GM12878 (cell line): ENCODE measurements at regions not wholly inside any gene's neighbourhood (a gene's known extent, or its start where the extent isn't known, plus 50 kb on each side); places are given as distances from the start of the nearest gene placed in this dataset.

Experiments
- ATAC-seq: fragments of 200-7000 bp; cut with Tn5 transposase; 3 replicates; pipeline ENCODE4 v1.9.1; 2020; ENCODE audit warnings: mild to moderate bottlenecking, moderate library complexity
- BruUV-seq: library from RNA; stranded (reverse); fragments of 400-500 nt; replicated peaks from 2 replicates; lab custom pipeline; 2021; lab: Mats Ljungman, UMichigan
- CTCF ChIA-PET: fragments of 300-600 bp; sonication (Branson Sonifier 250); formaldehyde crosslinking; extraction: SDS; loops from one replicate; lab custom pipeline; 2021; ENCODE audit warnings: inconsistent platforms; lab: Yijun Ruan, JAX
- POLR2A ChIA-PET: fragments of 350-600 bp; formaldehyde crosslinking; extraction: SDS; loops from one replicate; lab custom pipeline; 2021; ENCODE audit warnings: inconsistent platforms; lab: Charles Lee
- RAD21 ChIA-PET: fragments of 300-600 bp; sonication (Branson Sonifier 250); formaldehyde crosslinking; loops from one replicate; lab custom pipeline; 2023; ENCODE audit warnings: antibody characterized with exemption; ENCODE audit not compliant: unreplicated experiment; lab: Charles Lee
- SMC1A ChIA-PET: fragments of 300-600 bp; sonication (Branson Sonifier 250); formaldehyde crosslinking; loops from one replicate; lab custom pipeline; 2023; ENCODE audit not compliant: unreplicated experiment, uncharacterized antibody; lab: Charles Lee
- DNase-seq: peaks from one replicate; pipeline ENCODE4 v3.0.0-alpha.2; 2011; ENCODE audit warnings: low read depth, low spot score
- FAIRE-seq: peaks from 3 replicates; lab custom pipeline; 2011; peaks lifted over from hg19 to GRCh38; lab: Jason Lieb, UNC
- H2AFZ ChIP-seq: 2 replicates; pipeline ENCODE4 v1.6.0; 2011; ENCODE audit warnings: low read depth, low read length, control low read depth; ENCODE audit not compliant: control insufficient read depth
- H3K27ac ChIP-seq: 2 replicates; pipeline ENCODE4 v1.5.1; 2011; ENCODE audit warnings: control low read depth; ENCODE audit not compliant: control insufficient read depth, insufficient read depth
- H3K27me3 ChIP-seq, 2 experiments: replicated peaks in 1 of 2; 2 replicates each; pipeline versions ENCODE4 v1.6.0 to v1.6.1; 2011; ENCODE audit warnings: low read length in 1 of 2; ENCODE audit not compliant: control insufficient read depth in 2 of 2, insufficient read depth in 2 of 2
- H3K36me3 ChIP-seq, 2 experiments: 2 replicates each; pipeline ENCODE4 v1.5.1; 2011; ENCODE audit warnings: low read length in 1 of 2; ENCODE audit not compliant: control insufficient read depth in 2 of 2, insufficient read depth in 2 of 2
- H3K4me1 ChIP-seq: 2 replicates; pipeline ENCODE4 v1.6.1; 2011; ENCODE audit warnings: mild to moderate bottlenecking, low read length, moderate library complexity, mixed read lengths; ENCODE audit not compliant: control insufficient read depth, insufficient read depth
- H3K4me2 ChIP-seq: 2 replicates; pipeline ENCODE4 v1.6.0; 2011; ENCODE audit warnings: control low read depth; ENCODE audit not compliant: control insufficient read depth, insufficient read depth
- H3K4me3 ChIP-seq: fragments of 200-600 bp; sonication (generic); 2 replicates; pipeline ENCODE4 v1.5.1; 2016
- H3K79me2 ChIP-seq: 2 replicates; pipeline ENCODE4 v1.6.0; 2011; ENCODE audit warnings: low read length; ENCODE audit not compliant: control insufficient read depth, insufficient read depth
- H3K9ac ChIP-seq: 2 replicates; pipeline ENCODE4 v1.8.0; 2011; ENCODE audit warnings: low read length, control low read depth, mixed read lengths; ENCODE audit not compliant: control insufficient read depth, insufficient read depth
- H3K9me3 ChIP-seq: replicated peaks from 3 replicates; pipeline ENCODE4 v1.5.1; 2011; ENCODE audit warnings: mild to moderate bottlenecking, low read length; ENCODE audit not compliant: control insufficient read depth, insufficient read depth
- H4K20me1 ChIP-seq: 2 replicates; pipeline ENCODE4 v1.6.0; 2011; ENCODE audit not compliant: control insufficient read depth, insufficient read depth
- ASH2L ChIP-seq: fragments of 300-600, 200-600 bp; sonication (generic); IDR thresholded peaks from 2 replicates; pipeline ENCODE4 v1.6.1; 2017; ENCODE audit warnings: low read depth, mild to moderate bottlenecking, borderline replicate concordance
- BCL11A ChIP-seq: IDR thresholded peaks from 2 replicates; pipeline ENCODE4 v1.6.1; 2011; ENCODE audit warnings: low read depth, low read length
- CHD4 ChIP-seq: fragments of 200-600 bp; sonication (generic); IDR thresholded peaks from 2 replicates; pipeline ENCODE4 v1.6.1; 2016; ENCODE audit warnings: mild to moderate bottlenecking
- CREM ChIP-seq: IDR thresholded peaks from 2 replicates; pipeline ENCODE4 v1.6.1; 2014; ENCODE audit warnings: antibody characterized with exemption, low read depth
- EGR1 ChIP-seq, 2 experiments: IDR thresholded peaks; 1 replicate in 1 of 2; 2 replicates in 1 of 2; pipeline ENCODE4 v1.6.1; 2011 to 2012; ENCODE audit warnings: low read depth in 2 of 2, low read length in 2 of 2, borderline replicate concordance in 1 of 2, mild to moderate bottlenecking in 1 of 2, moderate library complexity in 1 of 2
- IRF4 ChIP-seq: IDR thresholded peaks from 2 replicates; pipeline ENCODE4 v1.6.1; 2011; ENCODE audit warnings: low read depth, low read length
- KLF5 ChIP-seq: fragments of 450-650 bp; IDR thresholded peaks from 2 replicates; pipeline ENCODE4 v1.6.1; 2014; ENCODE audit warnings: mild to moderate bottlenecking; ENCODE audit not compliant: partially characterized antibody
- MEF2B ChIP-seq: fragments of 450-650 bp; IDR thresholded peaks from 2 replicates; pipeline ENCODE4 v1.6.1; 2018; ENCODE audit warnings: mild to moderate bottlenecking, moderate library complexity; ENCODE audit not compliant: partially characterized antibody, poor library complexity, severe bottlenecking
- NBN ChIP-seq: fragments of 450-650 bp; IDR thresholded peaks from 2 replicates; pipeline ENCODE4 v1.6.1; 2016
- NR2F1 ChIP-seq: fragments of 450-650 bp; conservative IDR thresholded peaks from 2 replicates; pipeline ENCODE4 v1.6.1; 2017; ENCODE audit warnings: mild to moderate bottlenecking
- PBX3 ChIP-seq: IDR thresholded peaks from 2 replicates; pipeline ENCODE4 v1.6.1; 2011; ENCODE audit warnings: mild to moderate bottlenecking, low read depth, low read length, moderate library complexity; ENCODE audit not compliant: insufficient replicate concordance
- RAD51 ChIP-seq: fragments of 450-650 bp; IDR thresholded peaks from 2 replicates; pipeline ENCODE4 v1.6.1; 2016; ENCODE audit warnings: moderate library complexity, mild to moderate bottlenecking, inconsistent platforms
- ZBED1 ChIP-seq: IDR thresholded peaks from 2 replicates; pipeline ENCODE4 v1.6.1; 2016; ENCODE audit warnings: borderline replicate concordance
- WGBS: methylation state at CpG from one replicate; pipeline ENCODE4 v1.1.6; 2016; ENCODE audit warnings: low lambda C conversion rate; ENCODE audit not compliant: insufficient replicate concordance, insufficient coverage; ENCODE audit errors: missing lambda C conversion rate; 5-methylcytosine and 5-hydroxymethylcytosine counted together
- in situ Hi-C: fragments of 300-500 bp; cut with MboI; formaldehyde crosslinking; loops from 9 replicates; pipeline ENCODE4 v1.14.3; 2018; ENCODE audit warnings: mixed read lengths
- intact Hi-C: fragments of 100-400 bp; cut with micrococcal nuclease; formaldehyde crosslinking; loops from one replicate; pipeline ENCODE4 v1.14.2; 2022; ENCODE audit not compliant: unreplicated experiment
- TF ChIP-seq, protein P1 (sequence below): IDR thresholded peaks from 2 replicates; pipeline ENCODE4 v1.6.1; 2011; ENCODE audit warnings: borderline replicate concordance, low read depth, mild to moderate bottlenecking, moderate library complexity, low read length; ENCODE audit not compliant: insufficient read depth, poor library complexity, severe bottlenecking
- TF ChIP-seq, protein P2 (sequence below): IDR thresholded peaks from 2 replicates; pipeline ENCODE4 v1.6.1; 2011; ENCODE audit warnings: low read depth, mild to moderate bottlenecking, low read length, moderate library complexity, borderline replicate concordance; ENCODE audit errors: extremely low read depth

DNA sequence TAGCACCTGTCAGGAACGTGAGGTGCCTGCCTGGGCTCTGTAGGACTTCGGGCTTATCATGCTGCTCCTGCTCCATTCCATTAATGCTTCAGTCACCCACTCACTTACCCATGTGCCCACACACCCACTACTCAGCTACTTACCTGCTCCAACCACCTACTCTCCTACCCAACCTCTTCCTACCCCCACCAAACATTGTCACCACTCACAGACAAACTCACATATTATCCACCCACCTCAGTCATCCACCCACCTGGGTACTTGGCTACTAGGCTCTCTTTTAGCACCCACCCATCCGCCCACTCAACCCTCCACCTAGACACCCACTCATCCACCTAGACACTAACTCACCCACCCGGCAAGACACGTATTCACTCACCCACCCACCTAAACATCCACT, 724.7 kb upstream of the RAB6C start:
- RAD21 ChIA-PET = no interaction called here
- Histone ChIP-seq H3K9me3 (peaks cover 2% of the 10 kb centered on the region; the same call in 2 of the 3 replicates), H3K4me3 (no peak overlapping the region), H3K79me2 (no peaks in the 10 kb centered on the region), H3K9ac (no peak overlapping the region), H4K20me1 (no peaks in the 10 kb centered on the region), H3K4me2 (no peak overlapping the region), H3K4me1 (no peaks in the 10 kb centered on the region), H3K27me3 (no peaks in the 10 kb centered on the region), H2AFZ (no peak overlapping the region), H3K36me3 (no peaks in the 10 kb centered on the region), H3K27ac (no peak overlapping the region)
- 25% methylated on average over 5 of the region's 5 CpGs for WGBS
- no peak for TF ChIP-seq CHD4
- TF ChIP-seq MEF2B = no peak
- TF ChIP-seq CREM = no peak
- TF ChIP-seq NBN = no peak
- TF ChIP-seq EGR1 (IDR thresholded peaks at IDR 0.05; ENCODE audit: borderline replicate concordance in 1 of 2, low read depth in 2 of 2, low read length in 2 of 2) = no peak
- no TSS peak for BruUV-seq
- intact Hi-C loops = no loop called here
- FAIRE-seq (no peak), ATAC-seq (no peak), DNase-seq (no peak)
- in situ Hi-C loops = no loop called here
- SMC1A ChIA-PET = no interaction called here
- CTCF ChIA-PET = no interaction called here
- POLR2A ChIA-PET = no interaction called here

GRCh38 chr2:129255610-129256313, 723.7 kb upstream of the RAB6C start:
- H3K27me3 ChIP-seq = no peaks in the 10 kb centered on the region
- ChIA-PET SMC1A (no interaction called here), CTCF (no interaction called here), POLR2A (no interaction called here), RAD21 (interaction anchor here (0.6 kb wide), 1 partner anchor 105 kb away, joined by 4 read pairs; no protein-coding TSS in a partner anchor)
- H3K4me3 ChIP-seq = no peak overlapping the region
- peaks cover 2% of the 10 kb centered on the region; the same call in 2 of the 3 replicates for H3K9me3 ChIP-seq
- H3K4me1 ChIP-seq = no peaks in the 10 kb centered on the region
- no peaks in the 10 kb centered on the region for H3K79me2 ChIP-seq
- no peak for ATAC-seq
- no peaks in the 10 kb centered on the region for H4K20me1 ChIP-seq
- no peaks in the 10 kb centered on the region for H3K36me3 ChIP-seq
- no peak overlapping the region for H2AFZ ChIP-seq
- H3K9ac ChIP-seq = no peak overlapping the region
- no TSS peak for BruUV-seq
- no peak overlapping the region for H3K4me2 ChIP-seq
- no peak overlapping the region for H3K27ac ChIP-seq
- intact Hi-C loops = no loop called here
- DNase-seq = no peak
- 44% methylated on average over 4 of the region's 4 CpGs for WGBS
- in situ Hi-C loops = no loop called here
- FAIRE-seq = no peak
- TF ChIP-seq BCL11A (no peak), PBX3 (peak; percentile 4), KLF5 (no peak), RAD51 (no peak), IRF4 (no peak), ASH2L (no peak), ZBED1 (no peak), NR2F1 (no peak)
- TF ChIP-seq, protein P1, sequence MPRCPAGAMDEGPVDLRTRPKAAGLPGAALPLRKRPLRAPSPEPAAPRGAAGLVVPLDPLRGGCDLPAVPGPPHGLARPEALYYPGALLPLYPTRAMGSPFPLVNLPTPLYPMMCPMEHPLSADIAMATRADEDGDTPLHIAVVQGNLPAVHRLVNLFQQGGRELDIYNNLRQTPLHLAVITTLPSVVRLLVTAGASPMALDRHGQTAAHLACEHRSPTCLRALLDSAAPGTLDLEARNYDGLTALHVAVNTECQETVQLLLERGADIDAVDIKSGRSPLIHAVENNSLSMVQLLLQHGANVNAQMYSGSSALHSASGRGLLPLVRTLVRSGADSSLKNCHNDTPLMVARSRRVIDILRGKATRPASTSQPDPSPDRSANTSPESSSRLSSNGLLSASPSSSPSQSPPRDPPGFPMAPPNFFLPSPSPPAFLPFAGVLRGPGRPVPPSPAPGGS = peak; percentile 81
- TF ChIP-seq, protein P2, sequence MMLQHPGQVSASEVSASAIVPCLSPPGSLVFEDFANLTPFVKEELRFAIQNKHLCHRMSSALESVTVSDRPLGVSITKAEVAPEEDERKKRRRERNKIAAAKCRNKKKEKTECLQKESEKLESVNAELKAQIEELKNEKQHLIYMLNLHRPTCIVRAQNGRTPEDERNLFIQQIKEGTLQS = no peak
